ENCODE measurements at regions not wholly inside any gene's neighbourhood (a gene's known extent, or its start where the extent isn't known, plus 50 kb on each side); places are given as distances from the start of the nearest gene placed in this dataset.

GRCh38 chr4:129675036-129675435 lies 579.1 kb downstream of the C4orf33 start:
- no peaks in the 10 kb centered on the region for H3K36me3 ChIP-seq (ENCODE audit: control insufficient read depth in 1 of 2, insufficient read depth in 2 of 2, low read length in 2 of 2)
- no peak overlapping the region for H3K9ac ChIP-seq (ENCODE audit: low read depth in 1 of 2, low read length in 2 of 2)
- H3K27ac ChIP-seq (ENCODE audit: low read depth, low read length): no peak overlapping the region
- H3K27me3 ChIP-seq (ENCODE audit: control insufficient read depth in 1 of 2, insufficient read depth in 2 of 2, low read length in 2 of 2): no peaks in the 10 kb centered on the region
- H3K9me3 ChIP-seq (ENCODE audit: control insufficient read depth in 1 of 2, low read length in 2 of 2): no peaks in the 10 kb centered on the region
- no peaks in the 10 kb centered on the region for H3K4me1 ChIP-seq (ENCODE audit: control insufficient read depth in 1 of 2, insufficient read depth in 2 of 2, low read length in 2 of 2)
- H3K4me3 ChIP-seq (ENCODE audit: low read depth in 1 of 2, low read length in 2 of 2): no peak overlapping the region

GRCh38 chr4:129676934-129677333 lies 581.0 kb downstream of the C4orf33 start:
- Histone ChIP-seq H3K9ac (ENCODE audit: low read depth in 1 of 2, low read length in 2 of 2) (no peak overlapping the region), H3K4me3 (ENCODE audit: low read depth in 1 of 2, low read length in 2 of 2) (no peak overlapping the region), H3K4me1 (ENCODE audit: control insufficient read depth in 1 of 2, insufficient read depth in 2 of 2, low read length in 2 of 2) (no peaks in the 10 kb centered on the region), H3K36me3 (ENCODE audit: control insufficient read depth in 1 of 2, insufficient read depth in 2 of 2, low read length in 2 of 2) (no peaks in the 10 kb centered on the region), H3K9me3 (ENCODE audit: control insufficient read depth in 1 of 2, low read length in 2 of 2) (no peaks in the 10 kb centered on the region), H3K27ac (ENCODE audit: low read depth, low read length) (no peak overlapping the region), H3K27me3 (ENCODE audit: control insufficient read depth in 1 of 2, insufficient read depth in 2 of 2, low read length in 2 of 2) (no peaks in the 10 kb centered on the region)

DNA sequence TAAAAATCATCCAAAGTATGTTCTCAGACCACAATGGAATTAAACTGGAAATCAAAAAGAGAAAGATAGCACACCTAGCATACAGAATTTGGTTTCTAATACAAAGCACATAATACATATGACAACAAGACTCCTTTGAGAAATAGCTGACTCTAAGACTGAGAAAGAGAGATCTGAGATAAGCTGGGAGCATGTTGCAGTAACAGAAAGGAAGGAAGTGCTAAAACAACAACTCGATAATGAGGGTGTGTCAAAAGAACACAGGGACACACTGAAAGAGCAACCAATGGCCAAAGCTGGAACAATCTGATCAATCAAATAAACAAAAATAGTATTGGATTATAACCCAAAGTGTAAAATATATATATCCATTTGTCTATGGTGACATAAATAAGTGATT lies 586.6 kb downstream of the C4orf33 start:
- no peaks in the 10 kb centered on the region for H3K9me3 ChIP-seq (ENCODE audit: control insufficient read depth in 1 of 2, low read length in 2 of 2)
- no peaks in the 10 kb centered on the region for H3K36me3 ChIP-seq (ENCODE audit: control insufficient read depth in 1 of 2, insufficient read depth in 2 of 2, low read length in 2 of 2)
- no peaks in the 10 kb centered on the region for H3K4me1 ChIP-seq (ENCODE audit: control insufficient read depth in 1 of 2, insufficient read depth in 2 of 2, low read length in 2 of 2)
- no peak overlapping the region for H3K4me3 ChIP-seq (ENCODE audit: low read depth in 1 of 2, low read length in 2 of 2)
- H3K27ac ChIP-seq (ENCODE audit: low read depth, low read length): no peak overlapping the region
- H3K9ac ChIP-seq (ENCODE audit: low read depth in 1 of 2, low read length in 2 of 2): no peak overlapping the region
- H3K27me3 ChIP-seq (ENCODE audit: control insufficient read depth in 1 of 2, insufficient read depth in 2 of 2, low read length in 2 of 2): no peaks in the 10 kb centered on the region

DNA sequence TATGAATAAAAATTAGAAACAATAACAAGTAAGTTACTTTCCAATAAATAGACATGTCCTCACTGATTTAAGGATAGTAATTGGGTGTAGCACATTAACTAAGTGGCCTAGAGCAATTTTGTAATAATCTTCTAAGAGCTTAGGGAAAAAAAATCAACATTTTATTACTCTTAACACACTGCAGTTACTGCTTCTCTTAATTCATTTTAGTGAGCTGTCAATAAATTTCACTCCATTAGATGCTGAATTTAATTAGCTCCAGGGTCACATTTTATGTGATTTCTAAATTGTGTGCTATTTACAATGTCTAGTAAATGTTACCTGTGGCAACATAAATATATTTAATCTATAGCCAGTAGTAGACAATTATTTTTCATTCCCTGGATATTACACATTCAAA lies 612.0 kb downstream of the C4orf33 start:
- Histone ChIP-seq H3K4me1 (ENCODE audit: control insufficient read depth in 1 of 2, insufficient read depth in 2 of 2, low read length in 2 of 2) (no peaks in the 10 kb centered on the region), H3K4me3 (ENCODE audit: low read depth in 1 of 2, low read length in 2 of 2) (no peak overlapping the region), H3K27me3 (ENCODE audit: control insufficient read depth in 1 of 2, insufficient read depth in 2 of 2, low read length in 2 of 2) (no peaks in the 10 kb centered on the region), H3K9ac (ENCODE audit: low read depth in 1 of 2, low read length in 2 of 2) (no peak overlapping the region), H3K9me3 (ENCODE audit: control insufficient read depth in 1 of 2, low read length in 2 of 2) (no peaks in the 10 kb centered on the region), H3K27ac (ENCODE audit: low read depth, low read length) (no peak overlapping the region), H3K36me3 (ENCODE audit: control insufficient read depth in 1 of 2, insufficient read depth in 2 of 2, low read length in 2 of 2) (no peaks in the 10 kb centered on the region)

GRCh38 chr4:129708784-129709183 lies 612.8 kb downstream of the C4orf33 start:
- no peaks in the 10 kb centered on the region for H3K4me1 ChIP-seq (ENCODE audit: control insufficient read depth in 1 of 2, insufficient read depth in 2 of 2, low read length in 2 of 2)
- H3K27ac ChIP-seq (ENCODE audit: low read depth, low read length): no peak overlapping the region
- H3K9me3 ChIP-seq (ENCODE audit: control insufficient read depth in 1 of 2, low read length in 2 of 2): no peaks in the 10 kb centered on the region
- no peak overlapping the region for H3K9ac ChIP-seq (ENCODE audit: low read depth in 1 of 2, low read length in 2 of 2)
- H3K36me3 ChIP-seq (ENCODE audit: control insufficient read depth in 1 of 2, insufficient read depth in 2 of 2, low read length in 2 of 2): no peaks in the 10 kb centered on the region
- no peaks in the 10 kb centered on the region for H3K27me3 ChIP-seq (ENCODE audit: control insufficient read depth in 1 of 2, insufficient read depth in 2 of 2, low read length in 2 of 2)
- H3K4me3 ChIP-seq (ENCODE audit: low read depth in 1 of 2, low read length in 2 of 2): no peak overlapping the region

DNA sequence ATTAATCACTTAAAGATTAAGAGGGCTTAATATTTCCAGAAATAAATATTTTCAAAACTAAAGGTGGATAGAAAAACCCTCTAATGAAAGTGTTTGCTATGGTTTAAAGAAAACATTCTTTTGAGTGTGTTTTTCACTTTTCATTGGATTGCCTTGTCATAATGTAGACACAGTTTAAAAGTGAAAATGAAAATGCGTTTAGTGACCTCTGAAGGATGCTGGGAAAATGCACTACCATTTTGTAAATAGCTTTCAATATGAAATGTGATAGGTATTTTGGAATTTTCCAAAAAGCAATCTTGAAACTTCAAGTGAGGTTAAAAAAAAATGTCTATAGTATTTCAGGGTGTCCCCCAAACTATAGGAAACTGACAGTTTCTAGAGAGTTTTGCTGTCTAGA lies 642.2 kb downstream of the C4orf33 start:
- H3K4me3 ChIP-seq (ENCODE audit: low read depth in 1 of 2, low read length in 2 of 2): no peak overlapping the region
- no peak overlapping the region for H3K9ac ChIP-seq (ENCODE audit: low read depth in 1 of 2, low read length in 2 of 2)
- no peaks in the 10 kb centered on the region for H3K4me1 ChIP-seq (ENCODE audit: control insufficient read depth in 1 of 2, insufficient read depth in 2 of 2, low read length in 2 of 2)
- no peaks in the 10 kb centered on the region for H3K36me3 ChIP-seq (ENCODE audit: control insufficient read depth in 1 of 2, insufficient read depth in 2 of 2, low read length in 2 of 2)
- H3K27me3 ChIP-seq (ENCODE audit: control insufficient read depth in 1 of 2, insufficient read depth in 2 of 2, low read length in 2 of 2): no peaks in the 10 kb centered on the region
- no peaks in the 10 kb centered on the region for H3K9me3 ChIP-seq (ENCODE audit: control insufficient read depth in 1 of 2, low read length in 2 of 2)
- no peak overlapping the region for H3K27ac ChIP-seq (ENCODE audit: low read depth, low read length)

DNA sequence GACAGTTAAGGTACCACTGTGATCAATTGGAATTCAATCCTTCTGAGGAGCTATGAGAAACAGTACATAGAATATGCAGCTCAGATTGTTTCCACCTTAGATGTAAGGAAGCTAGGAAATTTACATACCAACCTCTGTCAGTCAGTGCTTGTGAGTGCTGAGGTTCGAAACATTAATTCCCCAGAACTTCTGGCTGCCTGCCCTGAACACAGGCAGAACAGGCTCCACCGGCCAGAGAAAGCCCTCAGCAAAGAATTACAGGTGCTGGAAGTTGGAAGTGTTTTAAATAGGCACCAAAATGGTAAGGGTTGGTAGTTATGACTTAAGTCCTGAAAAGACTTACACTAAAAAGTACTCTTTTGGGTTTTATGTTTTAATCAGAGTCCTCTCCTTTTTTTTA lies 651.8 kb downstream of the C4orf33 start:
- no peaks in the 10 kb centered on the region for H3K4me1 ChIP-seq (ENCODE audit: control insufficient read depth in 1 of 2, insufficient read depth in 2 of 2, low read length in 2 of 2)
- H3K36me3 ChIP-seq (ENCODE audit: control insufficient read depth in 1 of 2, insufficient read depth in 2 of 2, low read length in 2 of 2): no peaks in the 10 kb centered on the region
- H3K9ac ChIP-seq (ENCODE audit: low read depth in 1 of 2, low read length in 2 of 2): no peak overlapping the region
- no peaks in the 10 kb centered on the region for H3K9me3 ChIP-seq (ENCODE audit: control insufficient read depth in 1 of 2, low read length in 2 of 2)
- H3K27ac ChIP-seq (ENCODE audit: low read depth, low read length): no peak overlapping the region
- H3K27me3 ChIP-seq (ENCODE audit: control insufficient read depth in 1 of 2, insufficient read depth in 2 of 2, low read length in 2 of 2): no peaks in the 10 kb centered on the region
- H3K4me3 ChIP-seq (ENCODE audit: low read depth in 1 of 2, low read length in 2 of 2): no peak overlapping the region

GRCh38 chr4:129748991-129749390 lies 653.0 kb downstream of the C4orf33 start:
- Histone ChIP-seq H3K9me3 (ENCODE audit: control insufficient read depth in 1 of 2, low read length in 2 of 2) (no peaks in the 10 kb centered on the region), H3K9ac (ENCODE audit: low read depth in 1 of 2, low read length in 2 of 2) (no peak overlapping the region), H3K36me3 (ENCODE audit: control insufficient read depth in 1 of 2, insufficient read depth in 2 of 2, low read length in 2 of 2) (no peaks in the 10 kb centered on the region), H3K27ac (ENCODE audit: low read depth, low read length) (no peak overlapping the region), H3K4me1 (ENCODE audit: control insufficient read depth in 1 of 2, insufficient read depth in 2 of 2, low read length in 2 of 2) (no peaks in the 10 kb centered on the region), H3K27me3 (ENCODE audit: control insufficient read depth in 1 of 2, insufficient read depth in 2 of 2, low read length in 2 of 2) (no peaks in the 10 kb centered on the region), H3K4me3 (ENCODE audit: low read depth in 1 of 2, low read length in 2 of 2) (no peak overlapping the region)

DNA sequence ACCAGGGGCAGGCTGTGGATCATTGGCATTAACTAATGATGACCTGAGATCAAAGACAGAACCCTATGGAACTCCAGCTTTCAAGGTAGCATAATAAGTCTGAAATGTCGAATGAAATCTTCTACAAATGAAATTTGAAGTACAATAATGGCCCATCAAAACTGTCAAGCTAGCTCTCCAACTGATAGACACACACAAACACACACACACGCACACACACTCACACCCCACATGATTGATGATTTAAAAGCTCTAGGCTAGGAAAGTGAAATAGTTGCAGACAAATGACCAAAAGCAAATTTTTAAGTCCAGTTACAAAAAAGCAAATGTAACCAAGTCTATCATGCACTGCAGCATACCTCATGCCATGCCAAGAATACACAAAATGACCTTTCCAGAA lies 655.7 kb downstream of the C4orf33 start:
- no peak overlapping the region for H3K9ac ChIP-seq (ENCODE audit: low read depth in 1 of 2, low read length in 2 of 2)
- no peaks in the 10 kb centered on the region for H3K9me3 ChIP-seq (ENCODE audit: control insufficient read depth in 1 of 2, low read length in 2 of 2)
- no peaks in the 10 kb centered on the region for H3K4me1 ChIP-seq (ENCODE audit: control insufficient read depth in 1 of 2, insufficient read depth in 2 of 2, low read length in 2 of 2)
- no peaks in the 10 kb centered on the region for H3K36me3 ChIP-seq (ENCODE audit: control insufficient read depth in 1 of 2, insufficient read depth in 2 of 2, low read length in 2 of 2)
- H3K27ac ChIP-seq (ENCODE audit: low read depth, low read length): no peak overlapping the region
- H3K4me3 ChIP-seq (ENCODE audit: low read depth in 1 of 2, low read length in 2 of 2): no peak overlapping the region
- no peaks in the 10 kb centered on the region for H3K27me3 ChIP-seq (ENCODE audit: control insufficient read depth in 1 of 2, insufficient read depth in 2 of 2, low read length in 2 of 2)

DNA sequence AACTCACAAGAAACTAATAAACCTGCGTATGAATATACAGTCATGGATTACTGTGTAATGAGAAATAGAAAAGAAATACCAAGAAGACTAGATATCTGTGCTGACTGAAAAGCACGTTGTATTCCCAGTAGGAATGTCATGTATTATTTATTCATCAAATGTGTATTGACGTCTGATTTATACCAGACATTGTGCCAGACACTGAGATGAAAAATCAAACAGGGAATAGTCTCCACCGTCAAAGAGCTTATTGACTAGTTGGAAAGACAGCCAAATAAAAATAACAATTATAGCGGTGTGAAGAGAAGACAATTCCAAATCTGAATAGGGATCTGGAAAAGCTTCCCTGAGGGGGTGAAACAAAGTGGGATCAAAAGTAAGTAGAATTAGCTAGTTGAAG lies 687.6 kb downstream of the C4orf33 start:
- H3K27me3 ChIP-seq (ENCODE audit: control insufficient read depth in 1 of 2, insufficient read depth in 2 of 2, low read length in 2 of 2): no peaks in the 10 kb centered on the region
- H3K4me1 ChIP-seq (ENCODE audit: control insufficient read depth in 1 of 2, insufficient read depth in 2 of 2, low read length in 2 of 2): no peaks in the 10 kb centered on the region
- H3K4me3 ChIP-seq (ENCODE audit: low read depth in 1 of 2, low read length in 2 of 2): no peak overlapping the region
- no peaks in the 10 kb centered on the region for H3K9me3 ChIP-seq (ENCODE audit: control insufficient read depth in 1 of 2, low read length in 2 of 2)
- no peak overlapping the region for H3K27ac ChIP-seq (ENCODE audit: low read depth, low read length)
- H3K36me3 ChIP-seq (ENCODE audit: control insufficient read depth in 1 of 2, insufficient read depth in 2 of 2, low read length in 2 of 2): no peaks in the 10 kb centered on the region
- H3K9ac ChIP-seq (ENCODE audit: low read depth in 1 of 2, low read length in 2 of 2): no peak overlapping the region

DNA sequence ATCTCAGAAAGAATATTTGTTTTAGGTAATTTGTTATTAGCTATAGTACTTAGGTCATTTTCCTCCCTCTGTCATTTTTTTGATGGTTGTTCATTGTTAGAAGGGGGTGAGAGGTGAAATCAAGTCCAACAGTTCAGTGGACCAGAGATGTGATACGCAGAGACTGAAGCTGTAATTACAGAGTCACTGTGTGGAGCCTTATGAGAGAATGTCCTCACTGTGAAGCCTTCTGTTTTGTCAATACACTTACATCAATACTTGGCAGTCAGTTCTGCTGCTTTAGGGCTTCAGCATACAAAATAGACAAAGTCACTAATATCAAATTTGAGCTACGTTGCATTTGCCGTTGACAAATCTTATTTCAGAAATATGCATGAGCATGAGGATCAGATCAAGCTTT lies 692.5 kb downstream of the C4orf33 start:
- Histone ChIP-seq H3K27ac (ENCODE audit: low read depth, low read length) (no peak overlapping the region), H3K9ac (ENCODE audit: low read depth in 1 of 2, low read length in 2 of 2) (no peak overlapping the region), H3K4me3 (ENCODE audit: low read depth in 1 of 2, low read length in 2 of 2) (no peak overlapping the region), H3K36me3 (ENCODE audit: control insufficient read depth in 1 of 2, insufficient read depth in 2 of 2, low read length in 2 of 2) (no peaks in the 10 kb centered on the region), H3K4me1 (ENCODE audit: control insufficient read depth in 1 of 2, insufficient read depth in 2 of 2, low read length in 2 of 2) (no peaks in the 10 kb centered on the region), H3K9me3 (ENCODE audit: control insufficient read depth in 1 of 2, low read length in 2 of 2) (no peaks in the 10 kb centered on the region), H3K27me3 (ENCODE audit: control insufficient read depth in 1 of 2, insufficient read depth in 2 of 2, low read length in 2 of 2) (no peaks in the 10 kb centered on the region)
